Tibial artery (tissue), 4 donors: ENCODE measurements at regions not wholly inside any gene's neighbourhood (a gene's known extent, or its start where the extent isn't known, plus 50 kb on each side); places are given as distances from the start of the nearest gene placed in this dataset.

Experiments
- DNase-seq, 2 donors: peaks; one replicate each; pipeline ENCODE4 v3.0.0-alpha.2; 2019
- H3K27ac ChIP-seq, 2 donors: fragments of 200-600 bp; sonication (generic) in 1 of 2; 1 replicate in 1 of 2; 2 replicates in 1 of 2; pipeline ENCODE4 v1.5.1; 2018 to 2019; ENCODE audit warnings: mild to moderate bottlenecking in 1 of 2
- H3K27me3 ChIP-seq, 2 donors: fragments of 200-600 bp; sonication (generic) in 1 of 2; one replicate each; pipeline versions ENCODE4 v1.5.1 to v1.6.0; 2016 to 2019
- H3K36me3 ChIP-seq, 3 donors: fragments of 200-600 bp; sonication (generic) in 2 of 3; one replicate each; pipeline ENCODE4 v1.5.1; 2016 to 2019; ENCODE audit warnings: mild to moderate bottlenecking in 2 of 3
- H3K4me1 ChIP-seq, 4 donors: fragments of 200-600 bp; sonication (generic) in 2 of 4; 1 replicate in 3 of 4; 2 replicates in 1 of 4; pipeline ENCODE4 v1.5.1; 2016 to 2019
- H3K4me3 ChIP-seq, 2 donors: fragments of 200-600 bp; sonication (generic) in 1 of 2; 1 replicate in 1 of 2; 2 replicates in 1 of 2; pipeline ENCODE4 v1.5.1; 2018 to 2019; ENCODE audit warnings: mild to moderate bottlenecking in 2 of 2
- H3K9me3 ChIP-seq, 3 donors: fragments of 200-600 bp; sonication (generic) in 1 of 3; one replicate each; pipeline ENCODE4 v1.5.1; 2016 to 2019
- CTCF ChIP-seq, 2 experiments: fragments of 200-600 bp in 1 of 2; fragments of 450-650 bp in 1 of 2; IDR thresholded peaks; one replicate each; pipeline ENCODE4 v1.5.1; 2017 to 2019; ENCODE audit warnings: antibody characterized with exemption in 2 of 2, mild to moderate bottlenecking in 1 of 2, moderate library complexity in 1 of 2
- intact Hi-C: fragments of 100-400 bp; cut with DNase I; formaldehyde crosslinking; loops from one replicate; pipeline ENCODE4 v1.15.0; 2023; ENCODE audit warnings: low total_unique reads

GRCh38 chr6:23424584-23424983, 701.4 kb upstream of the NRSN1 start:
- Histone ChIP-seq H3K9me3 (no peaks in the 10 kb centered on the region), H3K4me3 (no peak overlapping the region), H3K36me3 (no peaks in the 10 kb centered on the region), H3K27ac (no peak overlapping the region), H3K4me1 (no peaks in the 10 kb centered on the region), H3K27me3 (peaks cover 0 to 5% of the 10 kb centered on the region in 2 donors)
- no peak for DNase-seq
- intact Hi-C loops: no loop called here
- no peak for TF ChIP-seq CTCF (IDR thresholded peaks at IDR 0.05)

GRCh38 chr6:23435126-23435525, 690.9 kb upstream of the NRSN1 start:
- H3K36me3 ChIP-seq: no peaks in the 10 kb centered on the region
- no peak for TF ChIP-seq CTCF (IDR thresholded peaks at IDR 0.05)
- no peaks in the 10 kb centered on the region for H3K27me3 ChIP-seq
- H3K27ac ChIP-seq: no peak overlapping the region
- H3K4me3 ChIP-seq: no peak overlapping the region
- intact Hi-C loops: no loop called here
- H3K9me3 ChIP-seq: no peaks in the 10 kb centered on the region
- DNase-seq: no peak
- H3K4me1 ChIP-seq: no peaks in the 10 kb centered on the region

GRCh38 chr6:23435798-23436197, 690.2 kb upstream of the NRSN1 start:
- intact Hi-C loops: no loop called here
- H3K9me3 ChIP-seq: no peaks in the 10 kb centered on the region
- no peak for TF ChIP-seq CTCF (IDR thresholded peaks at IDR 0.05)
- no peak overlapping the region for H3K27ac ChIP-seq
- no peak overlapping the region for H3K4me3 ChIP-seq
- H3K36me3 ChIP-seq: no peaks in the 10 kb centered on the region
- no peaks in the 10 kb centered on the region for H3K4me1 ChIP-seq
- no peaks in the 10 kb centered on the region for H3K27me3 ChIP-seq
- DNase-seq: no peak

- TF ChIP-seq CTCF (IDR thresholded peaks at IDR 0.05): no peak
- no peak for DNase-seq
- intact Hi-C loops: no loop called here
- no peak overlapping the region for H3K27ac ChIP-seq
- H3K27me3 ChIP-seq: no peaks in the 10 kb centered on the region
- no peaks in the 10 kb centered on the region for H3K36me3 ChIP-seq
- H3K4me3 ChIP-seq: no peak overlapping the region
- no peaks in the 10 kb centered on the region for H3K9me3 ChIP-seq
- H3K4me1 ChIP-seq: peaks cover 0 to 15% (median 0%) of the 10 kb centered on the region in 4 donors
Measured at GRCh38 chr6:23441808-23442461, 684.1 kb upstream of the NRSN1 start.

GRCh38 chr6:23445157-23445710, 680.8 kb upstream of the NRSN1 start:
- Histone ChIP-seq H3K36me3 (no peaks in the 10 kb centered on the region), H3K4me3 (no peak overlapping the region), H3K27me3 (no peaks in the 10 kb centered on the region), H3K27ac (no peak overlapping the region), H3K4me1 (peaks cover 0 to 15% (median 0%) of the 10 kb centered on the region in 4 donors), H3K9me3 (no peaks in the 10 kb centered on the region)
- intact Hi-C loops: no loop called here
- no peak for TF ChIP-seq CTCF (IDR thresholded peaks at IDR 0.05)
- DNase-seq: no peak
